Spleen (tissue), 11 donors: ENCODE measurements at regions not wholly inside any gene's neighbourhood (a gene's known extent, or its start where the extent isn't known, plus 50 kb on each side); places are given as distances from the start of the nearest gene placed in this dataset.

Source experiments
- DNase-seq: peaks from one replicate; pipeline ENCODE4 v3.0.0-alpha.2; 2020
- H3K27ac ChIP-seq, 8 donors: fragments of 200-600 bp; sonication (generic) in 7 of 8; 1 replicate in 4 of 8; 2 replicates in 4 of 8; pipeline versions ENCODE4 v1.5.0 to v1.8.0; 2016 to 2021; ENCODE audit warnings: inconsistent platforms in 4 of 8, mild to moderate bottlenecking in 4 of 8, moderate library complexity in 1 of 8
- H3K27me3 ChIP-seq, 7 donors: fragments of 200-600 bp; sonication (generic) in 6 of 7; replicated peaks in 1 of 7; 1 replicate in 4 of 7; 2 replicates in 3 of 7; pipeline versions ENCODE4 v1.5.0 to v1.8.0; 2016 to 2021; ENCODE audit warnings: inconsistent platforms in 3 of 7, mild to moderate bottlenecking in 1 of 7
- H3K36me3 ChIP-seq, 6 donors: fragments of 200-600 bp; sonication (generic) in 5 of 6; 1 replicate in 4 of 6; 2 replicates in 2 of 6; pipeline versions ENCODE4 v1.5.0 to v1.8.0; 2016 to 2021; ENCODE audit warnings: inconsistent platforms in 2 of 6
- H3K4me1 ChIP-seq, 6 donors: fragments of 200-600 bp; sonication (generic) in 5 of 6; 1 replicate in 3 of 6; 2 replicates in 3 of 6; pipeline versions ENCODE4 v1.5.0 to v1.8.0; 2016 to 2021; ENCODE audit warnings: inconsistent platforms in 3 of 6
- H3K4me3 ChIP-seq, 8 donors: fragments of 200-600 bp; sonication (generic) in 7 of 8; 1 replicate in 4 of 8; 2 replicates in 4 of 8; pipeline versions ENCODE4 v1.5.0 to v1.8.0; 2016 to 2021; ENCODE audit warnings: inconsistent platforms in 4 of 8, mild to moderate bottlenecking in 4 of 8, moderate library complexity in 2 of 8
- H3K9me3 ChIP-seq, 8 donors: fragments of 200-600 bp; sonication (generic) in 7 of 8; 1 replicate in 4 of 8; 2 replicates in 4 of 8; pipeline versions ENCODE4 v1.5.0 to v1.8.0; 2016 to 2021; ENCODE audit warnings: inconsistent platforms in 4 of 8
- CTCF ChIP-seq, 11 experiments: fragments of 200-600 bp in 7 of 11; fragments of 450-650 bp in 4 of 11; sonication (generic) in 4 of 11; IDR thresholded peaks in 8 of 11; conservative IDR thresholded peaks in 3 of 11; 1 replicate in 7 of 11; 2 replicates in 4 of 11; pipeline versions ENCODE4 v1.4.0 to v1.8.0; 2016 to 2021; ENCODE audit warnings: antibody characterized with exemption in 11 of 11, inconsistent platforms in 4 of 11, mild to moderate bottlenecking in 1 of 11
- POLR2A ChIP-seq, 3 donors: fragments of 450-650 bp; IDR thresholded peaks; one replicate each; pipeline ENCODE4 v1.5.1; 2017; ENCODE audit warnings: antibody characterized with exemption in 3 of 3, mild to moderate bottlenecking in 1 of 3
- POLR2AphosphoS5 ChIP-seq, 3 donors: sonication (generic); formaldehyde crosslinking; IDR thresholded peaks; one replicate each; pipeline ENCODE4 v1.5.1; 2017; ENCODE audit warnings: antibody characterized with exemption in 3 of 3
- WGBS, 5 donors: extraction: QIAGEN DNeasy Blood & Tissue Kit in 3 of 5; methylation state at CpG; one replicate each; pipeline versions ENCODE4 v1.1.5 to v1.1.7; 2013 to 2018; 5-methylcytosine and 5-hydroxymethylcytosine counted together
- intact Hi-C: fragments of 100-400 bp; cut with DNase I; formaldehyde crosslinking; loops from one replicate; pipeline ENCODE4 v1.15.0; 2023; ENCODE audit warnings: low total_unique reads
- donor health status: healthy with polysubstance abuse.
- donor health status: DM: no; HTN: no; CAD: no; lungs with moderate emphysema.
- donor health status: DM: no; HTN: no; CAD: no.
- donor health status: Bipolar disorder and iron deficiency.
- donor health status: healthy.
- donor health status: DM: no; HTN: no; CAD: no.
- donor health status: DM: yes; HTN: yes; CAD: no.

DNA sequence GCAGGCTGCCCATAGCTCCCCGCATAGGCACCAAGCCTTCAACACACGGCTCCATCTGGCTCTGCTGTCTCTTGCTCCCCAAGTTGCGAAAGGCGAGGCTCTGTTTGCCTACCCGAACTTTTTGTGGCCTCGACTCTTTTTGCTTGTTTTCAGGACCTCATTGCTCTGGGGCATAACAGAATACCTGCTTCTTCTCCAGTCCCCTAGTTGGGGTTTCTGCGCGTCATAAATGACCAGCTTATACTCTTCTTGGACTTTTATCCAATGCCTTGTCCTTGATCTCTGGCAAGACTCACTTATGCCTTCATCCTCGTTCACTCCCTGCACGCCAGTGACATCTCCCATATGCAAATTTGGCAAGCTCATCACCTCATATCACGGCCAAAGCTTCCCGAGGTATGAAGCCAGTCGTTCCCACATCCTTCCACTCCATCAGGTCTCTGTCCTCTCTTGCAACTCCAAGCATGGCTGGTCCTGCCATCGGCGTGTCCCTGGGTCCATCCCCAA lies 238.8 kb upstream of the ADAMTS16 start:
- DNase-seq, result no peak
- WGBS, 5 donors, result 77 to 86% (median 84%) methylated on average over 15 of the region's 15 CpGs
- Histone ChIP-seq H3K27me3 (peaks cover 0 to 13% (median 0%) of the 10 kb centered on the region in 7 donors), H3K4me3 (no peak overlapping the region), H3K9me3 (no peaks in the 10 kb centered on the region), H3K36me3 (no peaks in the 10 kb centered on the region), H3K27ac (no peak overlapping the region), H3K4me1 (no peaks in the 10 kb centered on the region)
- TF ChIP-seq POLR2AphosphoS5 (IDR thresholded peaks at IDR 0.05), result no peak
- no peak for TF ChIP-seq CTCF (IDR thresholded peaks at IDR 0.05 in 8 of 11, conservative IDR thresholded peaks at IDR 0.05 in 3 of 11)
- no peak for TF ChIP-seq POLR2A (IDR thresholded peaks at IDR 0.05)
- intact Hi-C loops, result no loop called here

DNA sequence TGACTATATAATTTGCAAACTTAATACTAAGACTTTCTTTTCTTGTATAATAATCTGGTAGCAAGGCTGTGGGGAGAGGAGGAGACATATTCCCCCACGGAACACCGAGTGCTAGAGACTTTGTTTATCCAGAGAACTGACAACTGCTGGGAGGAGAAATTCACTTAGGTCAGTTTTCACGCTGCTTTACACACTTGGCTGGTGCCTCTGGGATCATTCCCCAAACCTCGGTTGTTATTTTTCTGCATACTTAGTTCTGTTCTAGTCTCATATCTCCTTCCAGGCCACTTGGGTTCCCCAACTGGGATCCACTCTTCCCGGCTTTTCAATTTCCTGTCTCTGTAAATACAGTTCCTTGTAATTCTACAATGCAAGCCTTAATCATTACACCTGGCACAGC lies 238.2 kb upstream of the ADAMTS16 start:
- H3K27me3 ChIP-seq, result peaks cover 0 to 13% (median 0%) of the 10 kb centered on the region in 7 donors
- H3K27ac ChIP-seq, result no peak overlapping the region
- no peaks in the 10 kb centered on the region for H3K9me3 ChIP-seq
- H3K4me1 ChIP-seq, result no peaks in the 10 kb centered on the region
- no peak for DNase-seq
- no peak for TF ChIP-seq POLR2A (IDR thresholded peaks at IDR 0.05)
- TF ChIP-seq POLR2AphosphoS5 (IDR thresholded peaks at IDR 0.05), result no peak
- no peak for TF ChIP-seq CTCF (IDR thresholded peaks at IDR 0.05 in 8 of 11, conservative IDR thresholded peaks at IDR 0.05 in 3 of 11)
- WGBS, 5 donors, result 78 to 90% (median 80%) methylated on average over 5 of the region's 5 CpGs
- H3K36me3 ChIP-seq, result no peaks in the 10 kb centered on the region
- intact Hi-C loops, result no loop called here
- no peak overlapping the region for H3K4me3 ChIP-seq

DNA sequence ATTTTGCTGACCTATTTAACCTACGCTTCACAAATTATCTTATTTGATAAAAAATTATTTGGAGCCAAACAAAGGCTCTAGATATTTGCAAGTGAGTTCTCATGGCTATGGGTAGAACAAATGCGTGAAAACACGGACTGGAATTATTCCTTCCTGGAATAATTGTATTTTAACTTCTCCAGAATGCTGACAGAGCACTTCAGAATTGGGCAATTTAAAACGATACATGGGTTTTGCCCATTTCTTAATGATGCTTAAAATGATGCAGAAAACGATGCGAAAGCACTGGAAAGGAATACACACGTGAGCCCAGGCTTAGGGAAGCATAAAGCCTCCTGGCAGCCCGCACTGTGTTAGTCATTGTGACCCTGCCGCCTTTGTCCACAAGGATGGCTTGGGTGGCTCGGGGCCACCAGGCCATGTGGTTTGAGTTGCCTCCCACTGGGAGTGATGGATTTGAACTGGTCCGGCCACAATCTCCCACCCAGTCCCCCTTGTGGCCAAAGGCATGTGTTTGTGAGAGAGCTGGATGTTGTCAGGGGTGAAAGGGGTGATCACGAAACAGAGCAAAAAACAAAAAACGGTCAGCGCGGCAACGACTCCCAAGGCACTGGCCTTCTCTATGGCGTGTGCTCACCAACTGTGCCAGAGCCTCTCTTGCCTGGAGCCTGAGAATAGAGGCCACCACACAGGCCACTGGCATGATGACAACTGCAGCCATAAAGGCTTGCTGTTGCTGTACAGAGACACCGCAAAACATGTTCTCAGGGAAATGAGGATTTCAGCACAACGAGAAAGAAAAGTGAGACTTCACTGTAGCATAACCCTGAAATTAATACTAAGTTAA lies 234.2 kb upstream of the ADAMTS16 start:
- Histone ChIP-seq H3K27me3 (peaks cover 0 to 6% (median 0%) of the 10 kb centered on the region in 7 donors), H3K9me3 (no peaks in the 10 kb centered on the region), H3K36me3 (no peaks in the 10 kb centered on the region), H3K4me1 (no peaks in the 10 kb centered on the region), H3K4me3 (no peak overlapping the region), H3K27ac (no peak overlapping the region)
- intact Hi-C loops, result no loop called here
- no peak for DNase-seq
- WGBS, 5 donors, result 80 to 86% (median 80%) methylated on average over 19 of the region's 19 CpGs
- no peak for TF ChIP-seq CTCF (IDR thresholded peaks at IDR 0.05 in 8 of 11, conservative IDR thresholded peaks at IDR 0.05 in 3 of 11)
- no peak for TF ChIP-seq POLR2AphosphoS5 (IDR thresholded peaks at IDR 0.05)
- TF ChIP-seq POLR2A (IDR thresholded peaks at IDR 0.05), result no peak

GRCh38 chr5:4906786-4907185 lies 233.3 kb upstream of the ADAMTS16 start:
- H3K9me3 ChIP-seq, result no peaks in the 10 kb centered on the region
- intact Hi-C loops, result no loop called here
- WGBS, 5 donors, result 68 to 88% (median 81%) methylated on average over 1 of the region's 1 CpG
- no peak for DNase-seq
- no peak overlapping the region for H3K27ac ChIP-seq
- H3K4me1 ChIP-seq, result no peaks in the 10 kb centered on the region
- no peaks in the 10 kb centered on the region for H3K36me3 ChIP-seq
- TF ChIP-seq POLR2AphosphoS5 (IDR thresholded peaks at IDR 0.05) (no peak), CTCF (IDR thresholded peaks at IDR 0.05 in 8 of 11, conservative IDR thresholded peaks at IDR 0.05 in 3 of 11) (no peak), POLR2A (IDR thresholded peaks at IDR 0.05) (no peak)
- H3K4me3 ChIP-seq, result no peak overlapping the region
- peaks cover 0 to 6% (median 0%) of the 10 kb centered on the region in 7 donors for H3K27me3 ChIP-seq
